Hepatocyte (in vitro differentiated cells): ENCODE measurements at regions not wholly inside any gene's neighbourhood (a gene's known extent, or its start where the extent isn't known, plus 50 kb on each side); places are given as distances from the start of the nearest gene placed in this dataset.

Experiments
- DNase-seq: peaks from one replicate; pipeline ENCODE4 v3.0.0-alpha.2; 2016; ENCODE audit warnings: low spot score
- H2AFZ ChIP-seq: fragments of 200-600 bp; sonication (generic); 2 replicates; pipeline ENCODE4 v1.6.0; 2016; ENCODE audit warnings: antibody characterized with exemption, mild to moderate bottlenecking
- H3K27ac ChIP-seq: fragments of 200-600 bp; sonication (generic); 2 replicates; pipeline ENCODE4 v1.5.1; 2016; ENCODE audit warnings: mild to moderate bottlenecking
- H3K27me3 ChIP-seq: fragments of 200-600 bp; sonication (generic); 2 replicates; pipeline ENCODE4 v1.6.1; 2016
- H3K36me3 ChIP-seq: fragments of 200-600 bp; sonication (generic); replicated peaks from 2 replicates; pipeline ENCODE4 v1.5.1; 2016; ENCODE audit warnings: low read depth; ENCODE audit not compliant: insufficient read depth
- H3K4me1 ChIP-seq: fragments of 200-600 bp; sonication (generic); 2 replicates; pipeline ENCODE4 v1.5.1; 2016; ENCODE audit warnings: mild to moderate bottlenecking, moderate library complexity; ENCODE audit not compliant: insufficient read depth
- H3K4me2 ChIP-seq: fragments of 200-600 bp; sonication (generic); 2 replicates; pipeline ENCODE4 v1.6.0; 2016
- H3K4me3 ChIP-seq: fragments of 200-600 bp; sonication (generic); 2 replicates; pipeline ENCODE4 v1.5.1; 2016; ENCODE audit warnings: mild to moderate bottlenecking
- H3K79me2 ChIP-seq: fragments of 200-600 bp; sonication (generic); 2 replicates; pipeline ENCODE4 v1.6.0; 2017; ENCODE audit warnings: mild to moderate bottlenecking
- H3K9me2 ChIP-seq: fragments of 200-600 bp; sonication (generic); replicated peaks from 2 replicates; pipeline ENCODE4 v1.6.0; 2017; ENCODE audit warnings: mild to moderate bottlenecking; ENCODE audit not compliant: insufficient read depth
- H3K9me3 ChIP-seq: fragments of 200-600 bp; sonication (generic); 2 replicates; pipeline ENCODE4 v1.5.1; 2016; ENCODE audit warnings: low read depth, mild to moderate bottlenecking
- H4K20me1 ChIP-seq: fragments of 200-600 bp; sonication (generic); 2 replicates; pipeline ENCODE4 v1.6.0; 2016; ENCODE audit warnings: mild to moderate bottlenecking; ENCODE audit not compliant: insufficient read depth, poor library complexity, severe bottlenecking
- EZH2 ChIP-seq: fragments of 200-600 bp; sonication (generic); IDR thresholded peaks from 2 replicates; pipeline ENCODE4 v1.6.1; 2016; ENCODE audit warnings: antibody characterized with exemption, mild to moderate bottlenecking, borderline replicate concordance
- EZH2phosphoT487 ChIP-seq: fragments of 200-600 bp; sonication (generic); IDR thresholded peaks from one replicate; pipeline ENCODE4 v1.6.1; 2018; ENCODE audit warnings: antibody characterized with exemption, mild to moderate bottlenecking, low read depth, moderate library complexity; ENCODE audit not compliant: unreplicated experiment, severe bottlenecking
- WGBS: methylation state at CpG from one replicate; pipeline ENCODE4 v1.1.6; 2016; ENCODE audit warnings: low lambda C conversion rate; ENCODE audit errors: missing lambda C conversion rate; 5-methylcytosine and 5-hydroxymethylcytosine counted together
- TF ChIP-seq, protein P1 (sequence below): fragments of 200-600 bp; sonication (generic); IDR thresholded peaks from 2 replicates; pipeline ENCODE4 v1.5.1; 2016; ENCODE audit warnings: antibody characterized with exemption, mild to moderate bottlenecking; ENCODE audit not compliant: poor library complexity

DNA sequence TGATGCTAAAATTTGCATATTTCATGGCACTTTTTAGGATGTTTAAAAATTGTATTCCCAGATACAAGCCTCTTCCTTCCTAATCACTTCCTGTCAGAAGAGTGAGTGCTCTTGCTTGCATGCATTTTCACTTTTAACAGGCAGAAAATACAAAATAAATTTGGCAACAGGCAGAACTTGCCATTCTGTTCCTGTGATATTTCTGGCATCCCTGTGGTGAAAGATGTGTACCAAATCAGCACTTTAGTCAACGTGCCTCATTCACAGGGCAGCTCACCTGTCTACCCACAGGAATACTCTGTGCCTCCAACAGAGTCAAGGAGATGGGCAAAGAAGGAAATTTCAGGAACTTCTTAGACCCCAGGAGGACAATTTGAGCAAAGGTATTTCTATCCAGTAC, 360.9 kb downstream of the AKAIN1 start:
- no peaks in the 10 kb centered on the region for H3K36me3 ChIP-seq
- H3K27ac ChIP-seq = no peak overlapping the region
- WGBS = 84% methylated on average over 1 of the region's 1 CpG
- DNase-seq = no peak
- H3K27me3 ChIP-seq = no peaks in the 10 kb centered on the region
- H3K4me2 ChIP-seq = no peak overlapping the region
- H3K79me2 ChIP-seq = no peaks in the 10 kb centered on the region
- H3K9me3 ChIP-seq = no peaks in the 10 kb centered on the region
- TF ChIP-seq, protein P1, sequence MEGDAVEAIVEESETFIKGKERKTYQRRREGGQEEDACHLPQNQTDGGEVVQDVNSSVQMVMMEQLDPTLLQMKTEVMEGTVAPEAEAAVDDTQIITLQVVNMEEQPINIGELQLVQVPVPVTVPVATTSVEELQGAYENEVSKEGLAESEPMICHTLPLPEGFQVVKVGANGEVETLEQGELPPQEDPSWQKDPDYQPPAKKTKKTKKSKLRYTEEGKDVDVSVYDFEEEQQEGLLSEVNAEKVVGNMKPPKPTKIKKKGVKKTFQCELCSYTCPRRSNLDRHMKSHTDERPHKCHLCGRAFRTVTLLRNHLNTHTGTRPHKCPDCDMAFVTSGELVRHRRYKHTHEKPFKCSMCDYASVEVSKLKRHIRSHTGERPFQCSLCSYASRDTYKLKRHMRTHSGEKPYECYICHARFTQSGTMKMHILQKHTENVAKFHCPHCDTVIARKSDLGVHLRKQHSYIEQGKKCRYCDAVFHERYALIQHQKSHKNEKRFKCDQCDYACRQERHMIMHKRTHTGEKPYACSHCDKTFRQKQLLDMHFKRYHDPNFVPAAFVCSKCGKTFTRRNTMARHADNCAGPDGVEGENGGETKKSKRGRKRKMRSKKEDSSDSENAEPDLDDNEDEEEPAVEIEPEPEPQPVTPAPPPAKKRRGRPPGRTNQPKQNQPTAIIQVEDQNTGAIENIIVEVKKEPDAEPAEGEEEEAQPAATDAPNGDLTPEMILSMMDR = no peak
- no peak for TF ChIP-seq EZH2
- no peak for TF ChIP-seq EZH2phosphoT487
- no peak overlapping the region for H2AFZ ChIP-seq
- H3K9me2 ChIP-seq = no peaks in the 10 kb centered on the region
- no peaks in the 10 kb centered on the region for H3K4me1 ChIP-seq
- no peak overlapping the region for H3K4me3 ChIP-seq
- H4K20me1 ChIP-seq = no peaks in the 10 kb centered on the region

DNA sequence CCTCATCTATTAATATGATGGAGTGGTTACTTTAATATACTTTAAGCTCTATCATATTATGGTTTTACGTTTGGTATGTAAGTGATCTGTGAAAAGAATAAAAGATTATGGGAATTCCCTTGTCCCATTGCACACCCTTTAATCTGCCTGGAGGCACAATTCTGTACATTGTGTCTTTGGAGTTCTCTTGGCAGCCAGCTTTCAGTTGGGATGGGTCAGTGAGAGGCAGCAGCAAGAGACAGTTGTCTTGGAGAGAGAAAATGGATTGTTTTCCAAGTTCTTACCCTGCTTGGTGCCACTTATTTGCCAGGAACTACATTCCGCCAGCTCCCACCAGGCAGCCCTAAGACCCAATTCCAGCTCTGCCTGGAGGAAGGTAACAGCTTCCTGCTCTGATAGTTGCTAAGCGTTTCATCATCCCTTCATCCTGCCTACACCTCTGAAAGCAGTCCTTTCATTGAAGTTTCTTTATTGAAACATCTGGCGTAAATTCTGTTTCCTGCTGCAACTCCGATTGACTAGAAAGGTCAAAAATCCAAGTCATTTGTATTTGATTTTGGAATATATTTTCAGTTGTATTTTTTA, 365.2 kb downstream of the AKAIN1 start:
- no peaks in the 10 kb centered on the region for H3K4me1 ChIP-seq
- 77% methylated on average over 5 of the region's 5 CpGs for WGBS

DNA sequence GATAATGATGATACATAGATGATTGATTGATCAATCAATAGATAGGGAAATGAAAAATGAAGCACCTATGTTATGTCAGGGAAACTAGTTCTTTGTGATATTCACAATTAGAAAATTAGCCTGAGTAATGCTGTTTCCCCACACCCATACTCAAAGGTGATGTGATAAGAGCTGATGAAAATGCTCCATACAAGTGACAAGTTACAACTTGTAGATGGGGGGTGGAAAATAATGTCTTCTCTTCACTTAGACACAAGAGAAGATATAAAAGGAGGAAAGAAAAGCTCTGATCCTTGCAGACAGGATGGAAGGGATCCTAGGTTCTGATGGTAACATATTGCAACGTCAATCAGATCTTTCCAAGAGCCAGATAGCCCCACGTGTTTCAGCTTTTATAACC, 365.9 kb downstream of the AKAIN1 start:
- WGBS = 74% methylated on average over 2 of the region's 2 CpGs
- Histone ChIP-seq H3K27ac (no peak overlapping the region), H3K4me3 (no peak overlapping the region), H3K4me1 (no peaks in the 10 kb centered on the region), H3K36me3 (no peaks in the 10 kb centered on the region), H3K9me3 (no peaks in the 10 kb centered on the region), H3K9me2 (no peaks in the 10 kb centered on the region), H3K79me2 (no peaks in the 10 kb centered on the region), H4K20me1 (no peaks in the 10 kb centered on the region), H3K4me2 (no peak overlapping the region), H2AFZ (no peak overlapping the region), H3K27me3 (no peaks in the 10 kb centered on the region)
- no peak for DNase-seq
- no peak for TF ChIP-seq EZH2phosphoT487

More for the DNA sequence above, 365.2 kb downstream of the AKAIN1 start:
- DNase-seq = no peak
- no peaks in the 10 kb centered on the region for H3K9me3 ChIP-seq
- no peaks in the 10 kb centered on the region for H4K20me1 ChIP-seq
- no peaks in the 10 kb centered on the region for H3K36me3 ChIP-seq
- H3K9me2 ChIP-seq = no peaks in the 10 kb centered on the region
- no peak overlapping the region for H3K4me2 ChIP-seq
- no peak overlapping the region for H3K27ac ChIP-seq
- H2AFZ ChIP-seq = no peak overlapping the region
- no peaks in the 10 kb centered on the region for H3K79me2 ChIP-seq
- TF ChIP-seq, protein P1 = no peak
- no peak for TF ChIP-seq EZH2phosphoT487
- TF ChIP-seq EZH2 = no peak
- no peaks in the 10 kb centered on the region for H3K27me3 ChIP-seq
- no peak overlapping the region for H3K4me3 ChIP-seq

DNA sequence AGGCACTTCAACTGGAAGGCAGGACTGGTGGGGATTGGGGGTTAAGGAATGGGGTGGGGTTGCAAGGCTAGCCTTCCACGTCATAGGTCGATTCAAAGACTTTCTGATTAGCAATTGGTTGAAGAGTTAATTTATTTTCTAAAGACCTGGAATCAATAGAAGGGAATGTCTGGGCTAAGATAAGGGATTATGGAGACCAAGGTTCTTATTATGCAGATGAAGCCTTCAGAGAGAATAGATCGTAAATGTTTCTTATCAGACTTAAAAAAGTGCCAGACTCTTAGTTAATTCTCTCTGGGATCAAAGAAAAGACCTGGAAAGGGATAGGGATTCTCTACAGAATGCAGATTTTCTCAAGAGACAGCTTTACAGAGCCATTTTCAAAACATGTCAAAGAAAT, 368.0 kb upstream of the DLGAP1 start:
- H2AFZ ChIP-seq = no peak overlapping the region
- WGBS = 71% methylated on average over 3 of the region's 3 CpGs
- H3K9me2 ChIP-seq = no peaks in the 10 kb centered on the region
- H3K27me3 ChIP-seq = no peaks in the 10 kb centered on the region
- no peak for DNase-seq
- H3K9me3 ChIP-seq = no peaks in the 10 kb centered on the region
- no peaks in the 10 kb centered on the region for H3K4me1 ChIP-seq
- no peak overlapping the region for H3K4me3 ChIP-seq
- no peak overlapping the region for H3K27ac ChIP-seq
- H3K79me2 ChIP-seq = no peaks in the 10 kb centered on the region
- H3K36me3 ChIP-seq = no peaks in the 10 kb centered on the region
- TF ChIP-seq EZH2 = no peak
- TF ChIP-seq, protein P1 = no peak
- no peak for TF ChIP-seq EZH2phosphoT487
- H3K4me2 ChIP-seq = no peak overlapping the region
- no peaks in the 10 kb centered on the region for H4K20me1 ChIP-seq
